ACC112 (cell line): ENCODE measurements at regions not wholly inside any gene's neighbourhood (a gene's known extent, or its start where the extent isn't known, plus 50 kb on each side); places are given as distances from the start of the nearest gene placed in this dataset.
"Not testable (repeated sequence)": the region's sequence is repeated elsewhere in the genome, so short reads cannot be mapped to it uniquely, and the experiment has no call there.

ENCODE experiments used
- H2AFZ ChIP-seq: fragments of 200-600 bp; sonication (generic); one replicate; pipeline ENCODE4 v1.6.0; 2017; ENCODE audit warnings: antibody characterized with exemption, low read length; ENCODE audit not compliant: unreplicated experiment
- H3K27ac ChIP-seq: fragments of 200-600 bp; sonication (generic); 2 replicates; pipeline ENCODE4 v1.5.1; 2014; ENCODE audit warnings: low read depth, mild to moderate bottlenecking, antibody characterized with exemption, low read length, moderate library complexity
- H3K27me3 ChIP-seq: fragments of 200-600 bp; sonication (generic); 2 replicates; pipeline ENCODE4 v1.6.1; 2014; ENCODE audit warnings: mild to moderate bottlenecking, antibody characterized with exemption, low read length, moderate library complexity, mixed read lengths; ENCODE audit not compliant: insufficient read depth
- H3K36me3 ChIP-seq: fragments of 200-600 bp; sonication (generic); 2 replicates; pipeline ENCODE4 v1.6.1; 2016; ENCODE audit warnings: mild to moderate bottlenecking, antibody characterized with exemption, low read length, moderate library complexity, mixed read lengths; ENCODE audit not compliant: insufficient read depth
- H3K4me1 ChIP-seq: fragments of 200-600 bp; sonication (generic); one replicate; pipeline ENCODE4 v1.6.1; 2016; ENCODE audit warnings: low read length, mixed read lengths; ENCODE audit not compliant: insufficient read depth, unreplicated experiment, control insufficient read depth
- H3K4me3 ChIP-seq: fragments of 200-600 bp; sonication (generic); 2 replicates; pipeline ENCODE4 v1.5.1; 2014; ENCODE audit warnings: mild to moderate bottlenecking, low read depth, low read length
- H3K79me2 ChIP-seq: fragments of 200-600 bp; sonication (generic); one replicate; pipeline ENCODE4 v1.6.0; 2016; ENCODE audit warnings: low read length; ENCODE audit not compliant: control insufficient read depth, unreplicated experiment, insufficient read depth

GRCh38 chr5:158586054-158586453 lies 513.7 kb downstream of the EBF1 start:
- Histone ChIP-seq H3K4me1 (peaks cover 2% of the 10 kb centered on the region), H3K4me3 (no peak overlapping the region), H3K27ac (no peak overlapping the region), H2AFZ (no peak overlapping the region), H3K36me3 (no peaks in the 10 kb centered on the region), H3K79me2 (no peaks in the 10 kb centered on the region), H3K27me3 (no peaks in the 10 kb centered on the region)

GRCh38 chr5:158582669-158583068 lies 517.0 kb downstream of the EBF1 start:
- H3K27ac ChIP-seq, H3K4me3 ChIP-seq, H3K79me2 ChIP-seq, H3K36me3 ChIP-seq, H3K27me3 ChIP-seq, H2AFZ ChIP-seq, H3K4me1 ChIP-seq: not testable (repeated sequence)

GRCh38 chr5:158573829-158574228 lies 525.9 kb downstream of the EBF1 start:
- no peaks in the 10 kb centered on the region for H3K27me3 ChIP-seq
- H3K79me2 ChIP-seq: no peaks in the 10 kb centered on the region

GRCh38 chr5:158570502-158570901 lies 529.2 kb downstream of the EBF1 start:
- no peaks in the 10 kb centered on the region for H3K79me2 ChIP-seq
- no peaks in the 10 kb centered on the region for H3K27me3 ChIP-seq
- H2AFZ ChIP-seq: no peak overlapping the region
- no peaks in the 10 kb centered on the region for H3K36me3 ChIP-seq
- H3K4me1 ChIP-seq: peaks cover 9% of the 10 kb centered on the region
- H3K27ac ChIP-seq: no peak overlapping the region
- H3K4me3 ChIP-seq: no peak overlapping the region

More at GRCh38 chr5:158573829-158574228, 525.9 kb downstream of the EBF1 start:
- H3K4me3 ChIP-seq: no peak overlapping the region
- peaks cover 9% of the 10 kb centered on the region for H3K4me1 ChIP-seq
- H2AFZ ChIP-seq: no peak overlapping the region
- H3K36me3 ChIP-seq: no peaks in the 10 kb centered on the region
- no peak overlapping the region for H3K27ac ChIP-seq

- H3K4me3 ChIP-seq: no peak overlapping the region
- no peaks in the 10 kb centered on the region for H3K36me3 ChIP-seq
- no peak overlapping the region for H3K27ac ChIP-seq
Observed at GRCh38 chr5:158569534-158569933, 530.2 kb downstream of the EBF1 start.

GRCh38 chr5:158565017-158565789 lies 534.5 kb downstream of the EBF1 start:
- H3K27me3 ChIP-seq: no peaks in the 10 kb centered on the region
- no peak overlapping the region for H3K27ac ChIP-seq
- no peak overlapping the region for H3K4me3 ChIP-seq
- H3K79me2 ChIP-seq: no peaks in the 10 kb centered on the region
- no peaks in the 10 kb centered on the region for H3K36me3 ChIP-seq
- no peak overlapping the region for H2AFZ ChIP-seq
- peaks cover 10% of the 10 kb centered on the region for H3K4me1 ChIP-seq

More at GRCh38 chr5:158569534-158569933, 530.2 kb downstream of the EBF1 start:
- Histone ChIP-seq H2AFZ (no peak overlapping the region), H3K4me1 (peaks cover 9% of the 10 kb centered on the region), H3K79me2 (no peaks in the 10 kb centered on the region), H3K27me3 (no peaks in the 10 kb centered on the region)

GRCh38 chr5:158563760-158564390 lies 535.8 kb downstream of the EBF1 start:
- Histone ChIP-seq H3K4me3 (no peak overlapping the region), H3K79me2 (no peaks in the 10 kb centered on the region), H3K36me3 (no peaks in the 10 kb centered on the region), H3K27me3 (no peaks in the 10 kb centered on the region), H2AFZ (no peak overlapping the region), H3K27ac (no peak overlapping the region), H3K4me1 (peaks cover 14% of the 10 kb centered on the region)

GRCh38 chr5:158561562-158562190 lies 538.0 kb downstream of the EBF1 start:
- no peak overlapping the region for H3K27ac ChIP-seq
- no peaks in the 10 kb centered on the region for H3K79me2 ChIP-seq
- no peaks in the 10 kb centered on the region for H3K27me3 ChIP-seq
- no peak overlapping the region for H2AFZ ChIP-seq
- no peaks in the 10 kb centered on the region for H3K36me3 ChIP-seq
- no peak overlapping the region for H3K4me3 ChIP-seq
- H3K4me1 ChIP-seq: peaks cover 14% of the 10 kb centered on the region

- no peaks in the 10 kb centered on the region for H3K36me3 ChIP-seq
- peaks cover 14% of the 10 kb centered on the region for H3K4me1 ChIP-seq
- H3K27me3 ChIP-seq: no peaks in the 10 kb centered on the region
- H3K4me3 ChIP-seq: no peak overlapping the region
- H3K27ac ChIP-seq: no peak overlapping the region
- peak overlapping the region; percentile 18 for H2AFZ ChIP-seq
- H3K79me2 ChIP-seq: no peaks in the 10 kb centered on the region
Observed at GRCh38 chr5:158560170-158560569, 539.5 kb downstream of the EBF1 start.

GRCh38 chr5:158559643-158560042 lies 540.1 kb downstream of the EBF1 start:
- no peak overlapping the region for H3K4me3 ChIP-seq
- H3K27me3 ChIP-seq: no peaks in the 10 kb centered on the region
- H3K27ac ChIP-seq: no peak overlapping the region
- H3K4me1 ChIP-seq: peaks cover 14% of the 10 kb centered on the region
- no peaks in the 10 kb centered on the region for H3K36me3 ChIP-seq
- H2AFZ ChIP-seq: no peak overlapping the region
- H3K79me2 ChIP-seq: no peaks in the 10 kb centered on the region
